Activated naive CD4-positive, alpha-beta T cell treated with anti-CD3 and anti-CD28 coated beads, Interleukin-2, amount 50 U/mL, for 16 hours (primary cell): ENCODE measurements at regions not wholly inside any gene's neighbourhood (a gene's known extent, or its start where the extent isn't known, plus 50 kb on each side); places are given as distances from the start of the nearest gene placed in this dataset.
A peak's percentile ranks its signal among the peaks of the same experiment; 100 is the strongest.

Experiments used
- DNase-seq: peaks from one replicate; pipeline ENCODE4 v3.0.0-alpha.2; 2020

DNA sequence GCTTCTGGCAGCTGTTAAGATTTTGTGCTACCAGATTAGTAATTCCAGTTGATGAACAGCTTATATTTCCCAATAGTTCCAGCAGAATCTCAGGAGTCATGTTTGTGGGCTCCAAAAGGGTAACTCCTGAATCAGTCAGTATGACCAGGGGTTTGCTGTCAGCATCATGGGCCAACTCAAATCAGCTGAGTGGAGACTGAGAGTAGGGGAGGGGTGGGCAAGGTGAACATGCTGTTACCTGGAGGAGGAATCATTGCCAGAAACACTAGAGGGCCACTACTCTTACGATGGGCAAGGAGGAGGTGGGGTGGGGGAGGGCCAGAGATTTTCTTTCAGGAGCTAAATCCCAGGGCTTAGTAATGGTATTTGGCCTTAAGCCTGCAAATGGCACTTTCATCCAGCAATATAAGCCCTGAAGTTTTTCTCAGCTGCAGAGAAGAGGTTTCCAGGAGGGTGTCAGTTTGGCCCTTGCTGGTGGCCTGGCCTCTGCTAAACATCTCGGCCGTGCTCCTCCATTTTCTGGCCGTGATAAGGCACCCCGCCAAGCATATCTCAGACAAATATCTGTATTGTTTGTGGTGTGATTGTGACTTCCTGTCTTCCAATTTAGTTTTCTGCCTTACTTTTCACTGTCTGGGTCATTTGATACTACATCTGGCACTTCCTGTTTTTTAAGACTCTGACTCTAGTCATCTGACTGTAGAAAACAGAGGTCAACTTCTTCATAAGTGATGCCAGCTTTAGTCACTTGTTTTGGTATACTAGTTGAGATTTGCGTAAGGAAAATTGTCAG, 120.5 kb upstream of the CXCR4 start:
- DNase-seq, result no peak

DNA sequence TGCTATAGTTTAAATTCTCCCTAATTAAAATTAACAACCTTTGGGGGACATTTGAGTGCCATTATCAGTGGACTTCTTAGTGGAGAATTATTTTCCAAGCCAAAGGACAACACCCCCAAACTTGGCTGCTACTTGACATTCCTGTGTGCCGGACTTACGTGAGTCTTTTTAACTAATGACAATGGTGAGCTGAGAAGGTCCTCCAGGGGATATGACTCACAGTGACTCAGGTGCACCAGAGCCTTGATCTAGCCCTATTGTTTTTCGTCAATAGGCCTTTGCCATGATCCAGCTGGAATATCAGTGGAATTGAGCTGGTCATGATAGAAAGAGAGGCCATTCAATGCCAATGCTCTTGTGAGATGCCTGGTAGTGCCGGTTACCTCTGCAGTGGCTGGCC, 118.1 kb upstream of the CXCR4 start:
- DNase-seq, result no peak

DNA sequence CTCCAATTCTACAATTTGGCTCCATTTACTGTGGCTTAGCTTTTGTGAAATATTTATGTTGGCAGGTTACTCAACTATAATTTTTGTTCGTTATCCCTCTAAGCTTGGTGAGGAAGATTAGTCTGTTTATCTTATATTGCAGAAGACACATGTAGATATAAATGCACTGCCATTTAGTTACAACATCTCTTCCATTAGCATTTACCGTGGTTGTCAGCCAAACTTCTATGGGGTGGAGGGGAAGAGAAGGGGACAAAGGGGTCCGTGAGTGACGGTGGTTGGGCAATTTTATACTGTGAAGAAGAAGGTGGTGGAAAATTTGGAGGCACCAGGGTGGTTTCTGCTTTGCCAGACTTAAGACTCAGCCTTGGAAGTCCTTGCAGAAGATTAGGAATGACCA, 117.6 kb upstream of the CXCR4 start:
- no peak for DNase-seq

DNA sequence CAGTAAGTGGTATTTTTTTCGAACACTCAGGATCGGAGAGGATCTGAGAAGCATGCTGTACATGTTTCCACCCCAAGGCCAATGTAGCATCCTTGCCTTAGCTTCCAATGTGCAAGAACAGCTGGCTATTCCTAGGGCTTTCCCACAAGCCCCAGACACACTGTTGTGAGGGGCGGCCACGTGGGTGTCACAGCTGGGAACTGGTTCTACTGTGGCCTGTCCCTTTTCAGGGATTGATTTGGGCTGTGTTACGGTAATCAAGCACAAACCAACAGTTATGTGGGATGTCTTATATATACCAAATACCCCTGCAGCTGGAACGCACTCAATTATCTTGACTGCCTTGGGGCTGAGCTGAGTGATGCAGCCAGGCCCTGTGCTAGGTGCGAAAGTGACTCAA, 116.3 kb upstream of the CXCR4 start:
- DNase-seq, result no peak

DNA sequence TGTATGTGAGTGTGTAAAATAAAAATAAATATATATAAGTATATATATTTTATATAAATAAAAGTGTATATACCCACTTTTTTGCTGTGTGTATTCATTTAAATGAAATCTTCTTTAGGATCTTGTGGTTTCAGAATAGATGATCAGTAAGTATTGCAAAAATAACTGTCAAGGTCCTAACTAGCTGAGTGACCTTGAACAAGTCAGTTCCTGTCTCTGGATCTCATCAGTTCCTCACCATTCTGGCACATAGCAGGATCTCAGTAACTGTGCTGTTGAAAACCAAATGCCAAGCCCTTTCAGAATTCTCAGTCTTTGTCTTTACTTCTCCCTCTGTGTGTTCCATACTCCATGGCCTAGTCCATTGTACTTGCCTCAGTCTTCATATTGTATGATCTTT, 115.3 kb upstream of the CXCR4 start:
- DNase-seq, result no peak

DNA sequence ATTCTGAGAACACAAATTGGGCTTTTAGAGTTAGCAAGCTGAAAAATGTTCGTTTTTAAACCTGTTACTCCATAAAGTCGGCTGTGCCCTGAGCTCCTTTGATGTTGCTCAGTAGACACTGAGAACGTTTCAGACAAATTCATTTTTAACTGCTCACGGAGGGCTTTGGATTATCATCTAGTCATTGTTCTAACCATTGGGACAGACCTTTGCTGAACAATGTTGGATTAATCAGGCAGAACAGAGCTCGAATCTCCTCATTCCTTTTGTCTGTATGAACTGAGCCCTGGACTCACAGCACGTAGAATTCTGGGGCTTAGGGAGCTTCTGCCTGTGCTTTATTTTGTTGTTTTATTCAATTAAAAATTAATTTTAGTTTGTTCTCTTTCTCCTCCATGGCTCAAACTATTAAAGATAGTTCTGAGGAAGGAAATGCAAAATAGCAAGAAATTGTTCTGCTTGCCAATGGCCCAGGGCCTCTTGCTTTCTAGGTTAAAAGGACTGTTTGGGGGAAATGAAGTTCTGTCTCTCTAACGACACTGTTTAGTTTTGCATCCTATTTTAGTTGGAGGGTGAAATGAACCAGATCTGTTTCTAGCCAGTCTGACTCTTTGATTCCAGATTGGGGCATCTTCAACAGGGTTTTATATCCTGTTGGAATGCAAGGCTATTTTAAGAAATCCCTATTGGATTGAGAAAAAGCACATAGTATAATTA, 114.7 kb upstream of the CXCR4 start:
- no peak for DNase-seq

DNA sequence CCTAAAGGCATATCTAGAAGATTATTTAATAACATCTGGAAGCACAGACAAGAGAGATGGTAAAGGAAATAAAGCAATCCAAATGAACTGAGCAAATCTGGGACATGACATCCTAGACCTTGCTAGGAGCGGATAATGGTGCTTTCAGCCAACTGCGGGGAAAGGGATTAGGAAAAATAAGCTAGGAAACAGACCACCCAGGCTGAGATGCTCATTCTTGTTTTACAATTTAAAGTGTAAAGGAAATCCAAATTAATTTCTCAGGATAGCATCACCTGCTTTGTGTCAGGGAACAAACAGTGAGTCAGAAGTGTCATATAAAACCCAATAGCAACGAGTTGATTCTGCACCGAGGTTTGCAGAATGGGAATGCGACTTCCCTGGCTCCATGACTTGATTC, 112.5 kb upstream of the CXCR4 start:
- DNase-seq, result no peak

DNA sequence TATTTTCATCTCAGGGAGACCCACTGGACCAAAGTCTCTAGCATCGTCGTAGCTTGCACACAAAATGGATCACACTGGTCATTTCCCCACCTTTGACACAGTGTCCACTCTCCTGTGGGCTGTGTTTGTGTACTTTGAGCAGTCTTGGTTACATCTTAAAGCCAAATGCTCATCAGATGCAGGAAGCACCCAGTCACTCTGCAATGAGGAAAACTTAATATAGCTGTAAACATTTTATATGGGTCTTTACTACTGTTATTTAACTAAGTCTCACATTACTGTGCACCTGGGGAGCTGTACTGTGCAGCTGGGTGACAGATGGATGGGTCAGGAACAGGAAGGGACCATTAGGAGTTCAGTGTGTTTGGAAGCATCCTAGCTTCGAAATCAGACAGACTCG, 109.0 kb upstream of the CXCR4 start:
- no peak for DNase-seq

DNA sequence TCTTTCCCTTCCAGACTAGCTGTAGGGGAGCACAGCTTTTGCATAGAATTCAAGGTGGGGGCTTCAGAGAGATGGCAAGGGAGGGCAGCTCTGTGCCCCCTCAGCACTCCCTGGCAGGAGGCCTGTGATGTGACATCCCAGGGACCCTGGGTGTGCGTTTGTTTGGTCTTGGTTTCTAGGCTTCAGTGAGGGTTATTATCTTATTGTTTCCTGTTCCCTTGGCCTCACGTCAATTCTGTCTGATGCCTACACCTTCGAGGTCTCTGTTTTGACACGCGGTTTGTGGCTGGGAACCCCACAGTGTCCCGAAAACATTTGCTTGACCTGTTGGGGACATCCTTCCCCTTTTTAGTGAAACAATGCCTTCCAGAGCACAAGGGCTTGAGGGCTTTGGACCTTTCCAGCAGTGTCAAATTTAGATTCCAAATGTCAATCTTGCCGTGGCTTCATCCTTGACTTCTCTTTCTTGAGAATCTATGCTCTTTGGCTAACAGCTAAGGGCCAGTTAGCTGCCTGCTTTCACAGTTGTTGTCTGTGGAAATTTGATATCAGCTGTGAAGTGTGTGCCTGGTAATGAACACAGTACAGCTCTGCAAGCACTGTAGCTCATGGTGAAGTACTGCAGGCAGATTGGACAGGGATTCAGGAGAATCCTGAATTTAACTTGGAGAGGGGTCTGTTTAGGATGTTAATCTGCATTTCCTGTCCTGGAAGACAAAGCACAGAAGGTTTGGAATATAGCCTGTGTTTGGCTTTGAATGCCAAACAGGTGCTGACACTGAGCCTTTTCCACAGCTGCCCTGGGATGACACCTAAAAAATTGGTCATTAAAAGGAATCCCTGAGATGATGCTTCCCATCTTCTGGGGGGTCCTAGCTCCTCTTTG, 108.2 kb upstream of the CXCR4 start:
- no peak for DNase-seq

DNA sequence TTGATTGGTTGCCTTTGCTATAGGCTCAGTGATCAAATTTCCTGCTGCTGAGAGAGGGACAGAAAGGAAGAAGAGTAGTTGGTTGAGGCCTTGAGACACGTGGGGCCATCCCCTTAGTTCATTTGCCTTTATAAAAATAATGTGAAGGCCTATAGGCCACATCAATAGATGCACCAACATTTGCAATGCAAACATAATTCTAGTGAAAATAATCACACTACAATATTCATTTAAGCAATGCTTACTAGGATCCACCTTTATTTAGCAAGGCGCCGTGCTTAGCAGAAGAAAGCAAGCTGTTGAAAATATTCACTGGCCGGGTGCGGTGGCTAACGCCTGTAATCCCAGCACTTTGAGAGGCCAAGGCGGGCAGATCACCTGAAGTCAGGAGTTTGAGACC, 105.3 kb upstream of the CXCR4 start:
- DNase-seq, result no peak

DNA sequence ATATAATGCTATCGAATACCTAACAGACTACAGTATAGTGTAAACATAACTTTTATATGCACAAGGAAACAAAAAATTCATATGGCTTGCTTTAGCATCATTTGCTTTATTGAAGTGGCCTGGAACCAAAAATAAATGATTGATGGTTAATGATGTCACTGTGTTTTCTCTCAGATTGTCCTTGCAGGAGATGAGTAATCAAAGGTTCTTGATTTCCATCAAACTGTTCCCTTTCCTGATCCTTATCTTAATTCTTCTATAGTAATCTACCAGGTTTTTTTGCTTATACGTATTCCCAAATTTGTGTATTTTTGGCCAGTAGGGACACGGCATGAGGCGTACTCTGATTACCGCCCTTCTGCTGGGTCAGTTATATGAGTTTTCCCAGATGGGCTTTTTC, 104.9 kb upstream of the CXCR4 start:
- DNase-seq, result no peak

DNA sequence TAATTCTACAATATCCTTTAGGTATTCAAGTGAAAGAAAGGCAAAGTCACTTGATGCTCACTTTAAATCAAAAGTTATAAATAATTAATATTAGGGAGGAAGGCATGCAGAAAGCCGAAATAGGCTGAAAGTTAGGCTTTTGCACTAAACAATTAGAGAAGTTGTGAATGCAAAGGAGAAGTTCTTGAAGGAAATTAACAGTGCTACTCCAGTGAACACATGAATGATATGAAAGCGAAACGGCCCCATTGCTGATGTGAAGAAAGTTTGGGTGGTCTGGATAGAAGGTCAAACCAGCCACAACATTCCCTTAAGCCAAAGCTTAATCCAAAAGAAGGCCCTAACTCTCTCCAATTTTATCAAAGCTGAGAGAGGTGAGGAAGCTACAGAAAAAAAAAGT, 103.1 kb upstream of the CXCR4 start:
- DNase-seq, result no peak

DNA sequence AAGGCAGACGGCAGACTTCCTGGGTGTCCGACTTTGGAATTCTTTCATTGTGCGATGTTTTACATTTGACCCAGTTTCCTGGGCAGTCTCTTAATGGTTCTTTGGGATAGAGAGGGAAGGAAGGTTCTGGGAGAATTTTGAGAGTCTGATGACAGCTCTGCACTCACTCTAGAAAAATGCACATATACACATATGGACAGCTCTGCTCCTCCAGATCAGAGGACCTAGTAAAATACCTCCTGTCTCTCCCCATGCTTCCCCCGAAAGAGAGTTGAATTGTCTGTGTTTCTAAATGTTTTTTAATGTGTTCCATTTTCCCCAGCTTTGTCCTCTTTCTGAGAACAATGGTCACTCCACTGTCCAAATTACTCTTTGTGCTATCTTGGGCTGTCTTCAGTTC, 102.0 kb upstream of the CXCR4 start:
- DNase-seq, result no peak

DNA sequence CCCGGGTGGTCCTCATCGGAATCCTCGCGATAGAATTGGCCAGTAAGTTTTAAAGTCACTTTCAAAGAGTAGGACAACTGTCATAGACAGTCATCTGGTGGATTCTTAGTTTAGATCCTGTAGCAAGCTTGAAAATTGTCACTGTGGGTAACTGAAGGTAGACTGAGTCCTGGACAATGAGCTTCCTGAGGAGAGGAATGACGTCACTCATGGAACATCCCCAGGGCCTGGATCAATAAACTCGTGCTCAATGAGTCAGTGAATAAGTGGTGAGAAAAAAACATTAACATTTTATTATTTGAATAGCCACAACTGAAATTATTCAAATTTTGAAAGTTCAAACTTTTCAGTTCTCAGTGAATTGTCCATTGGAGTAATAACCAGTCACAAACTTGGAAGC, 101.4 kb upstream of the CXCR4 start:
- no peak for DNase-seq

DNA sequence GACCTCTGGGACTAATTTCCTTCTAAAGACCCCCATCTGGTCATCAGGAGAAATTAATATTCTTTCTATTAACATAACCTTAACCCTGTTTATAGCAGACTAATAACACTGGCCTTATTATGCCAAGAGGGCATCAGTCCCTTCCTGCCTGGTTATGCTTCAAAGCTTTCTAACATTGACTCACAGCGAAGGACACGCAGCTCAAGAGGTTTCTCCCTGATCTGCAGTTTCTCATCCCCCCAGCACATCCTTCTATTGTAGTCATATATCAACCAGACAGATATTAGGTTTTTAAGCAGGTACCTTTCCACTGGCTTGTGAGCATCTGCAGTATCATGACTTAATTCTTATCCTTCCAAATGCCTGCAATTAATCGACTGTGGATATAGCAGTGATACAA, 100.0 kb upstream of the CXCR4 start:
- no peak for DNase-seq

DNA sequence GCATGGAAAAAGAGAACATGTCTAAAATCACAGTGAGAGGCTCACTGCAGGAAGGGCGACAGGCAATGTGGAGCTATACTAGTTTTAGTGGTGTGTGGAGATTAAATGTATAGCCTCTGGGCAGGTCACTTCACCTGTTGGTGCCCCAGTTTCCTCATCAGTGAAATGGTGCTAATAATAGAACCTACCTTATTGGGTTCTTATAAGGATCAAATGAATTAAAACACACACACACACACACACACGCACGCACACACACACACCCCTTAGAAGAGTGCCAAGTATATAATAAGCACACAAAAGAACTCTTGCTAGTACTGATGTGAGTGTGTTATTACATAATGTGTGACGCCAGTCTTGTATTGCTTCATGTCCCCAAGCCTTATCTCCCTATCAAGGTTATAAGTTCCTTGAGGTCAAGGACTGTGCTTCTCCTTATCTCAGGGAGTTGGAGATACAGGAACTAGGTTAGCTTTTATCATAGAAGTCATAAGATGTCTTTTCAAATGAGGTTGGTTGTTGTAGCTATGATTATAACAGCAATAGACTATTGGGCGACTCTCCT, 98.0 kb upstream of the CXCR4 start:
- DNase-seq, result no peak

DNA sequence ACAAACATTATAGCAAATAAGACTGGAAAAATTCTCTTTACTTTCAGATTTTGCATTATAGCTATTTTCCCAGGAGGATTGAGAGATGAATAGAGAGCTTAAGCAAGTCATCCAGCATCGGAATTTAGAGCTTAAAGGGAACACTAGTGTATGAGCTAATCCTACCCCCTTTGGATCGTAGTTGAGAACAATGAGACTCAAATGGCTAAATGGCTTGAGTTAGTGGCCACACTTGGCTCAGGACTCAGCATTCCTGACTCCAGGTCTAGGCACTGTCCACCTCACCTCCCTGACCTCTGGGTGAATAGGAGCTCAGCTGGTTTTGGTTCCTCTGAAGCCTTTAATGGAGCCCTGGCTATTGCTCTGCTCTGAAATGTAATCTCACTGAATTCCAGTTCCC, 97.5 kb upstream of the CXCR4 start:
- no peak for DNase-seq

DNA sequence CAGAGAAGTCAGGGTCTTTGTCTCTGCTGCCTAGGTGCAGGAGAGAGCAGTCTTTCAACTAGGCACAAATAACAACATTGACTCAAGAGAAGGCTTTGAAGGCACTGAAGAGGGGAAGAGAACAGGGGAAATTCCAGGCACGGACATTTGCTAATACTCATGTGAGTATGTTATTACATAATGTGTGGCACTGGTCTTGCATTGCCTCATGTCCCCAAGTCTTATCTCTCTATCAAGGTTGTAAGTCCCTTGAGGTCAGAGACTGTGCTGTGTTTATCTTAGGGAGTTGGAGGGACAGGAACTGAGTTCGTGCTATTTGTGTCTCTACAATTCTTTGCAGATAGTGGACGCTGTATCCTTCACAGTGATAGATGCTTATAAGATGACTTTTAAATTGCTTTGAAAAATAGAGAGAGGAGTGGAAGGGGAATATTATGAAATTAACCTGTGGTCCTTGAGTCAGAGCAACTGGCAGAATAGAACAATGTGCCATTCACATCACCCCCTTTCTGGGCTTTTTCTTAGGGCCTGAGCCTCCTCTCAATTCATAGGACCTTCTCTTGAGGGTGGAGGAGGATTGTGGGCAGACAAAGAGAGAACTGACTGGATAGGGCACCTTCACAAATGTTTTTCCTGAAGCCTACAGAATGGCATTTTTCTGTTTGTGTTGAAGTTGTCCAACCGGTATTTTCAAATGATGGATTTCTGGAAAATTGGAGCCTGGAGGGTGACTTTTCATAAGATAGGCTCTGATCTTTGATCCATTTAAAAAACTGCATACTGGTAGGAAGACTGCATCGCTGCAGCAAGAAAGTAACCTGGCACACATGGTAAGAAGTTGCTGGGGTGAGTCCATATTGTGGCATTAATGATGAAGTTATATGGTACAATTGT, 96.6 kb upstream of the CXCR4 start:
- DNase-seq, result no peak

DNA sequence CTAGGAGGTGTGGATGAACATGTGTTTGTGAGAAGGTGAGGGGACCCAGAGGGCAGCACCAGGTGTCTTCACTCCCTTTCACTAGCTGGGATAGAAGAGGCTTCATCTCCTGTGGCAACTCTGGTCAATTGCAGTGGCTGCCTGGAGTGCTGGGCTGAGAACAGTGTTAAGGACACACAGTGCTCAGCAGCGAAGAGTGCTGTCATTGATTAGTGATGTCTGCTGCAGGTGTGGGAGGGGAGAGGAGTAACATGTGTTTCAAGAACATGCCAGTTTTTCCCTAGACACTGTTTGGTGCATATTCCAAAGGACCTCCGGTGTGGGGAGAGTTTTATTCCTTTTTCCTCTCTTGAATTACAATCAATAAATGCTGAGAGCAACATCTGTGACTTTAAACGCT, 95.9 kb upstream of the CXCR4 start:
- DNase-seq, result no peak

DNA sequence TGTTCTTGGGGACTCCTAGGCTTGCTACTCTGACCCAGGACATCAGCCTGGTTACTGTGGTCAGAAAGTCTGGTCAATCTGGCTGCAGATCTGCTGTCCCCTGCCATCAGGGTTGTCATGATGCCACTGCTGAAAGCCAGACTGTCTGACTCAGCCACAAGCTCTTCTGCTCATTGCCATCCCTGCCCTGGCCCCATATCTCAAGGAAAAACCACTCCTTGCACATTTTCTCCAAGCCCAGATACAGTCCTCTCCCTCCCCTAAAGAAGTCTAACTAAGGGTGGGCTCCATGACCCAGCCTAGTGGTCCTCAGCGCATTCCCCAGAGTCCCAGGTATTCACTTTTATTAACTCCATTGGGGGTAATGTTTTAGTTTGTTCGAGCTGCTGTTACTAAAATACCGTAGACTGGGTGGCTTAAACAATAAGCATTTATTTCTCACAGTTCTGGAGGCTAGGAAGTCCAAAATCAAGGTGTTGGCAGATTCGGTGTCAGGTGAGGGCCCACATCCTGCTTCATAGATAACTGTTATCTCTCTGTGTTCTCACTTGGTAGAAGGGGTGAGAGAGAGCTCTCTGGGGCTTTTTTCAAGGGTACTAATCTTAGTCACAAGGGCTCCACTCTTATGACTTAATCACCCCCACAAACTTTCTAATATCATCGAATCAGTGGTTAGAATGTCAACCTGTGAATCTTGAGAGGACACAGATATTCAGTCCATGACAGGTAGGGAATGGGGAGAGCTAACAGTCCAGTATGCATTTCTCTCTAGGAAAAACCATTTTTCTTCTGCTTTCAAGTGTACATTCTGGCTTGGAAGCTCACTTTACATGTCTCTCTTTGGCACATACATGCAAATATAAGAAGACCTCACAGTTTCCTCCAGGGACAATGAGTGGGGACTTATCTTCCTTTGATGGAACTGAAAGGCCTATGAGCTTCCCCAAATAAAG, 94.8 kb upstream of the CXCR4 start:
- DNase-seq, result peak; percentile 15

DNA sequence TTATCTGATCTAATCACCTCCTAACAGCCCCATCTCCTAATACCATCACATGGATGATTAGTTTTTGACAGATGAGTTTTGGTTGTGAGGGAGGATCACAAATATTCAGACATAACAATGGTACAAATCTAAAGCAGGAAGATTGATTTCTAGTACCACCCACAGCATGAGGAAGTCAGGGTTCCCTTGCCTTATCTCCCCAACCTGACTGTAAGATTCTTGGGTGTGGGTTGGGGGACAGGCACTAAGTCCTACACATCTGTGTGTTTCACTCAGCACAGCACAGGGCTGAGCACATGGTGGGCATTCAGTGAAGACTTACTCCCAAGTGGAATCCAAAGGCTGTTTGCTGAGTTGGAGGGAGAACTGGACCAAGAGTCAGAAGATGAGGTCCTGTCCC, 93.8 kb upstream of the CXCR4 start:
- no peak for DNase-seq
